GM12872 (cell line): ENCODE measurements at regions not wholly inside any gene's neighbourhood (a gene's known extent, or its start where the extent isn't known, plus 50 kb on each side); places are given as distances from the start of the nearest gene placed in this dataset.

ENCODE experiments used
- TF ChIP-seq, protein P1 (sequence below): IDR thresholded peaks from 3 replicates; pipeline ENCODE4 v1.5.1; 2011; ENCODE audit warnings: low read depth, mild to moderate bottlenecking, low read length, moderate library complexity; ENCODE audit not compliant: insufficient read depth

DNA sequence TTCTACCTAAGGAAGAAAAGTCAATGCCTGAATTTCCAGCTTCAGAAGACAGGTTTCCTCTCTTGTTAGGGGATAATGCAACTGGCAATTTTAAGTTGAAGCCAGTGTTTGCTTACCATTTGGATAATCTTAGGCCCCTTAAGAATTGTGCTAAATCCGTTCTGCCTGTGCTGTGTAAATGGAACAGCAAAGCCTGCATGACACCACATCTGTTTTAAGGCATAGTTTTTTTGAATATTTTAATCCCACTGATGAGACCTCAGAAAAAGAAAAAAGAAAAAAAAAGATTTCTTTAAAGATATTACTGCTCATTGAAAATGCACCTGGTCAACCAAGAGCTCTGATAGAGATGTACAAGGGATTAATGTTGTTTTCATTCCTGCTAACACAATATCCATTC lies 419.2 kb downstream of the SLITRK6 start:
- TF ChIP-seq, protein P1, sequence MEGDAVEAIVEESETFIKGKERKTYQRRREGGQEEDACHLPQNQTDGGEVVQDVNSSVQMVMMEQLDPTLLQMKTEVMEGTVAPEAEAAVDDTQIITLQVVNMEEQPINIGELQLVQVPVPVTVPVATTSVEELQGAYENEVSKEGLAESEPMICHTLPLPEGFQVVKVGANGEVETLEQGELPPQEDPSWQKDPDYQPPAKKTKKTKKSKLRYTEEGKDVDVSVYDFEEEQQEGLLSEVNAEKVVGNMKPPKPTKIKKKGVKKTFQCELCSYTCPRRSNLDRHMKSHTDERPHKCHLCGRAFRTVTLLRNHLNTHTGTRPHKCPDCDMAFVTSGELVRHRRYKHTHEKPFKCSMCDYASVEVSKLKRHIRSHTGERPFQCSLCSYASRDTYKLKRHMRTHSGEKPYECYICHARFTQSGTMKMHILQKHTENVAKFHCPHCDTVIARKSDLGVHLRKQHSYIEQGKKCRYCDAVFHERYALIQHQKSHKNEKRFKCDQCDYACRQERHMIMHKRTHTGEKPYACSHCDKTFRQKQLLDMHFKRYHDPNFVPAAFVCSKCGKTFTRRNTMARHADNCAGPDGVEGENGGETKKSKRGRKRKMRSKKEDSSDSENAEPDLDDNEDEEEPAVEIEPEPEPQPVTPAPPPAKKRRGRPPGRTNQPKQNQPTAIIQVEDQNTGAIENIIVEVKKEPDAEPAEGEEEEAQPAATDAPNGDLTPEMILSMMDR = no peak

- TF ChIP-seq, protein P1 = no peak
These were observed 419.8 kb downstream of the SLITRK6 start for GRCh38 chr13:85379433-85379832.

- TF ChIP-seq, protein P1 = no peak
These were observed 421.4 kb downstream of the SLITRK6 start for GRCh38 chr13:85377783-85378182.

- TF ChIP-seq, protein P1 = no peak
These were observed 425.9 kb downstream of the SLITRK6 start for GRCh38 chr13:85373322-85373721.

- TF ChIP-seq, protein P1 = no peak
These were observed 428.0 kb downstream of the SLITRK6 start for GRCh38 chr13:85371254-85371653.

GRCh38 chr13:85368686-85369085 lies 430.5 kb downstream of the SLITRK6 start:
- TF ChIP-seq, protein P1 = no peak

DNA sequence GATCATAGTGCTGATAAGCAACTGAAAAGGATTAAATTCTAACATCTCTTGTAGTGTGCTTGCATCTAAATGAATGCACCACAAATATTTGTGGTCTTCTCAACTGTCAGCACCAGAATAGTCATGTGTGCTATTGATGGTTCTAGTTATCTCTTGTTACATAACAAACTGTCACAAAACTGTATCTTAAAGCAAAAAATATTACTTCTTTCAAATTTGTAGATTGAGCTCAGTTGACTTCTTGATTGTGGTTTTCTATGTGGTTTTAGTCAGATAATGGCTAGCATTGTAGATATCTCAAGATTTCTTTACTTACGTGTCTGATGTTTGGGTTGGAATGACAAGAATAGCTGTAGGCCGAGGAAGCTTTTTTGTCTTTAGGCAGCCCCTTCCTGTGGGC lies 431.3 kb downstream of the SLITRK6 start:
- TF ChIP-seq, protein P1 = no peak
